HG03066 (cell line): ENCODE measurements at regions not wholly inside any gene's neighbourhood (a gene's known extent, or its start where the extent isn't known, plus 50 kb on each side); places are given as distances from the start of the nearest gene placed in this dataset.
"Not testable (repeated sequence)": the region's sequence is repeated elsewhere in the genome, so short reads cannot be mapped to it uniquely, and the experiment has no call there.

Experiments
- ATAC-seq: cut with Tn5 transposase; IDR thresholded peaks from one replicate; pipeline ENCODE4 v1.9.1; 2021; ENCODE audit warnings: low read depth; ENCODE audit not compliant: unreplicated experiment

DNA sequence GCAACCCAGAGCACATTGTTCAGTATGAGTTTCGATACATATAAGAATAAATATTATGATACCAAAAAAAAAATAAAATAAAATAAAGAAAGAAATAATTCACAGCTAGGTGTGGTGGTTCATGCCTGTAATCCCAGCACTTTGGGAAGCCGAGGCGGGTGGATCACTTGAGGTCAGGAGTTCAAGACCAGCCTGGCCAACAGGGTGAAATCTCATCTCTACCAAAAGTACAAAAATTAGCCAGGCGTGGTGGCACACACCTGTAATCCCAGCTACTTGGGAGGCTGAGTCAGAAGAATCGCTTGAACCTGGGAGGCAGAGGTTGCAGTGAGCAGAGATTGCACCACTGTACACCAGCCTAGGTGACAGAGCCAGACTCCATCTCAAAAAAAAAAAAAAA lies 258.9 kb downstream of the MYCN start:
- ATAC-seq = not testable (repeated sequence)

DNA sequence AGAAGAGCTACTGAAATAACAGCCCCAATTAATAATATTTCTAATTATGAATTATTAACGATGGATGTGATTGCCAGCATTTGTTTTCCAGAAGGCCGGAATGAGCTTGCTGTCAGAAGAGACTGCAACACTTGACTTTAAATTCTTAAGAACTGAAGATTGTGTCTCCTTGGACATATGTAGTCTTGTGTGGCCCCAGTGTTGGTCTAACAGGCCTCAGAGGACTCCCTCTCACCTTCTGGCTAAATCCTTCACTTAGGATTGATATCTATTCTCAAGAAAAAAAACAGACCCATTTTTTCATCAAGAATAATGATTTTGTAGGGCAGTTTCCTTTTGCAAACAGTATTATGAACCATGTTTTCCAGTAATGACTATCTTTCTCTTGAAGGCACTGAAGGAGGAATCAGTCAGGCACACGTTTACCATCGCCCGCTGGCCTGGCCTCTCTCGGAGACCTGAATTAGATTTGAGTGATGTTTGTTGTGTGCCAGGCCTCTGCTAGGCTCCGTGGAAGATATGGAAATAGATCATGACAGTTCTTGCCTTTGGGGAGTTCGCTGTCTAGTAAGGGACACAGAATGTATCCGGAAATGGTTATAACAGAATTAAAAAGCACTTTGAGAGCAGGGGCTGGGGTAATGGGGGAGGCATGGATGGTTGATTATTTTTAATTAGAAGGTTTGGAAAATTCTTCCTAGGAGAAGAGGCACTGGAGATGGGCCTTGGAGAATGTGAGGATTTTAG lies 258.0 kb downstream of the MYCN start:
- no peak for ATAC-seq

DNA sequence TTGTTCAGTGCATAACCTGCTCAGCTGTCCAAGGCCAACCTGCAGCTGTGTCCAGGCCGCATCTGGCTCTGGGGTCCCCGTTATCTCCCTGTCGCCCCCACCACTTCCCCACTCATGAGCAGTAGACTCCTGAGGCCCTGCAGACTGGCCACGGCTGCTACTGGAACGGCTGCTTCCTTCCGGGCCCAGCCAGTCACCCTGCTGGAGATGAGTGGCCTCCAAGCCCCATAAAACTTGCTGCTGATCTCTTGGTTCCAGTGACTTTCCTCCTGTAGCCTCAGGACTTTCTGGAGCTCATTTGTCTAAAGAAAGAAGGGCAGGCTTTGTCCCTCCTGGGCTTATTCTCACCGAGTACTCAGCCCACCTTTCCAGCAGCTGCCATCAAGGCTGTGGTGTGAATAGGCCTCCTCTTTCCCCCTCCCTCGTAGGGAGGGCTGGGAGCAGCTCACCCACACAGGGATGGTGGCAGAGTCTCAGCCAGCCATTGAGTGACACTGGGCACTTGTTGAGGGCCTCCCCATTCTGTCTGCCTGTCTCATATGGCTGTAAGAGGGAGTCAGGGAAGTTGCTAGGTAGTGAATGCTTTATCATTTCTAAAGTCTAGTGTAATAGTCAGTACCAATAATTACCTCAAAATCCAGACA lies 257.3 kb downstream of the MYCN start:
- no peak for ATAC-seq

DNA sequence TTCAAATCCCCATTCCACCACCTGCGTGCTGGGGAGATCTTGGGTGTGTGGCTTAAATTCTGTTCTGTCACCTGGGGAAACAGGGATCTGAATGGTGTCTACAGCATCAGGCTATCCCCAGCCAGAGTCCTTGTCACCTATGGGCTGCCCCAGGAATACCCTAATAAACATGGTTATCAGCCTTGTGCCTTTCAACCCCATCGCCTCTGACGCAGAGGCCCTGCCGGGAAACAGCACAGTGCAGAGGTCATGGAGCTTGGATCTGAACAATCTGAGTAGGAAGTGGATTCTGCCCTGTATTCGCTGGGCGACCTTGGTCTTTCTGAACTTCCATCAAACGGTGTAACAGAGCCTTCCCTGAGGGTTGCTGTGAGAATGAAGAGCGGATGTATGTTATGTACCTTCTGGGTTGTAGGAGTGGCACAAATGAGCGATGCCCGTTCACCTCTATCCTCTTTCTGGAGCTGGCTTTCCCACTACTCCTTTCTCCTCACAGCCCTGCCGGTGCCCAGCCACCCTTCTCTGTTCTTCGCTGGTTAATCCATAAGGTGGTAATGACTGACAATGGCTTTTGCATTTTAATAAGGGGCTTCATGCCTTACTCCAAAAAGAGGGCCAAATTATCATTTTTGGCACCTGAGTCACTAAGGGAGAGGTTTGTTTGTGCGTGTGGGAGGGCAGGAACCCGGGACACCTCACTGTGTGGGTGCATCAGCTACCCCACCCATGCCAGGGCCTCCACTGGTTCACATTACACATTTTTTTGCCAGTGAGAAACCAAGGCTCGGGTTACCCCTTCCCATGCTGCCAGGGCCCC lies 256.5 kb downstream of the MYCN start:
- no peak for ATAC-seq

DNA sequence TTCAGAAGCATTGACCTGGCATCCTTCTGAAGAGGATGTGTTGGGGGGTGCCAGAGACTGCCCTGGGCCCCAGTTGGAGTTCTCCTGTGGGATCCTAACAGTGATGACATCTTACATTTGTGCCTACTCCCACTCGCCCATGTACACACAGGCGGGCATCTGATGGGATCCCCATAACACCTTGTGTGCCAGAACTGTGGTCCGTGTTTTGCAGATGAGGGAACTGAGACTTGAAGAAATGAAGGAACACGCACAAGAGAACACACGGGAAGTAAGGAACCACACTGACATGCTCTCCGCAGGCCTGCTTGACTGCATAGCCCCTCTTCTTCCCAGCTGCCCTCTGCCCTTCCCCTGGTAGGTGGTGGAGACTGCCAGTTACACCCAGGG lies 255.3 kb downstream of the MYCN start:
- no peak for ATAC-seq

DNA sequence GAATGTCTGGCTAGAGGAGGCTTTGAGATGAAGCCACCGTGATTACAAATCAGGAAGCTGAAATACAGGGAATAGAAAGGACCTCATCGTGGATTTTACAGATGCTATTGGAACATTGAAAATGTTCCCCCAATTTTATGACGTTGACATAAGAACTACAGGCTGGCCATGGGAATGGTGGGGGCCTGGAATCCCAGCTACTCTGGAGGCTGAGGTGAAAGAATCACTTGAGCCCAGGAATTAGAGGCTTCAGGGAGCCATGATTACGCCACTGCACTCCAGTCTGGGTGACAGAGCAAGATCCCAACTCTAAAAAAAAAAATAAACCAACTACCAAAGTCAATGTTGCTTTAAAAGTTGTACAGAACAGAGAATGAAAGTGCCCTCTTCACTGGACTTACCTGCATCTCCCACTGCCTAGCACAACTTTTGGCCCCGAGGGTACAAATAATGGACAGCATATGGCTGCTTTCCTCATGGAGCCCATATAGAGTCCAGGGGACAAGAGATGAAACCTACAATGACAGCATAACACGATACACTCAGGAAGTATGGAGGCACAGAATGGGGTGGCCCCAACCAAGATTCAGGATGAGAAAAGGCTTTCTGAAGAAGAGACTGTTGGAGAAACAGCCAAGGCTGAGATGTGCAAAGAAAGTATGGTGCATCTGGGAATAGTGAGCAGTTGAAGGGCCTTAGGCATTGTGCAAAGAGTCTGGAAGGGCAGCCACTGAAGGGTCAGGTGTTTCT lies 254.8 kb downstream of the MYCN start:
- ATAC-seq = no peak

DNA sequence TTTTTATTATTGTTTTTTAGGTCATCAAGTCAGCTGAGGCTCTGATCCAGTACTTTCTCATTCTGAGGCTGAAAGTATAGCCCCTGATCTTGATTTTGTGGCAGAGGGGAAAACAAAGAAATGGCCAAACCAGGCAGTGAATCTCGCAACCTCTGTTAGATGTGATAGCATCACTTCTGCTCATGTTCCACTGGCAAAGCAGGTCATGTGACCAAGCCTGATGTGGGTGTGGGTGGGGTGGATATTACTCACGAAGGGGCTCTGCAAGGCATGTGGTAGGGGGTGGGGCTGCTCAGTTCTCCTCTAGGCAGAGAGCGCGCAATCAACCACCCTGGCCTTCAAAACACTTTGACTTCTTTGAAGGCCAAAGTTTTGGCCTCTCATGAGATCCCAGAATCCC lies 254.2 kb downstream of the MYCN start:
- no peak for ATAC-seq

DNA sequence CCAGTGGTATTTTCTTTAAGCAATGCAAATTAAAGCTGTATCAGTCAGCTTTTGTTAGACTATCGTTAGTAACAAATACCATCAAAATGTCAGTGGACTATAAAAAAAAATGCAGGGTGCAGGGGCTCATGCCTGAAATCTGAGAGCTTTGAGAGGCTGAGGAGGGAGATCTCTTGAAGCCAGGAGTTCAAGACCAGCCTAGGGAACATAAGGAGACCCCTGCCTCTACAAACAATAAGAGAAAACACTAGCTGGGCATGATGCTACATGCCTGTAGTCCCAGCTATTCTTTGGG lies 253.7 kb downstream of the MYCN start:
- no peak for ATAC-seq

DNA sequence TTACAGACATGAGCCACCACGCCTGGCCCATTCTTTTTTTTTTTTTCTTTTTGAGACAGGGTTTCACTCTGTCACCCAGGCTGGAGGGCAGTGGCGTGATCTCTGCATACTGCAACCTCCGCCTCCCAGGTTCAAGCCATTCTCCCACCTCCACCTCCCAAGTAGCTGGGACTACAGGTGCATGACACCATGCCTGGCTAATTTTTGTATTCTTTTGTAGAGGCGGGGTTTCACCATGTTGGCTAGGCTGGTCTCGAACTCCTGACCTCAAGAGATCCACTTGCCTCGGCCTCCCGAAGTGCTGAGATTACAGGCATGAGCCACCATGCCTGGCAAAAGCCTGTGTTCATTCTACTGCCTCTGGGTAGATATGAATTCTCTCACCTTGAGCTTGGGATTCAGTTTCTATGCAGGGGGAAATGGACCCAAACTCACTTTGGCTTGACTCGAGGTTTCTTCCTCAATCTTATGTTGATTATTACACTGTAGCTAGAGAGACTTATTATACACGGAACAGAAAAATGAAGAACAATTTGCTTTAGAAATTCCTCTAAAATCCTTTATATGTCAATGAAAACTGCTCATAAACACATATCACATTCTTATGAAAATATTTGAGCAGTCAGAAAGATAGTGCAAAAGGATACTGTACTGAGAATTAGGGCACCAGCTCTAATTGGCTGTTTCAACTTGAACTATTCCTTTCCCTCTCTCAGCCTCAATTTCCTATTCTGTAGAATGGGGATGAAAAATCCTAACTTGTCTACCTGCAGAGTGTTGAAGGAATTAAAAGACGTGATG lies 252.3 kb downstream of the MYCN start:
- no peak for ATAC-seq

DNA sequence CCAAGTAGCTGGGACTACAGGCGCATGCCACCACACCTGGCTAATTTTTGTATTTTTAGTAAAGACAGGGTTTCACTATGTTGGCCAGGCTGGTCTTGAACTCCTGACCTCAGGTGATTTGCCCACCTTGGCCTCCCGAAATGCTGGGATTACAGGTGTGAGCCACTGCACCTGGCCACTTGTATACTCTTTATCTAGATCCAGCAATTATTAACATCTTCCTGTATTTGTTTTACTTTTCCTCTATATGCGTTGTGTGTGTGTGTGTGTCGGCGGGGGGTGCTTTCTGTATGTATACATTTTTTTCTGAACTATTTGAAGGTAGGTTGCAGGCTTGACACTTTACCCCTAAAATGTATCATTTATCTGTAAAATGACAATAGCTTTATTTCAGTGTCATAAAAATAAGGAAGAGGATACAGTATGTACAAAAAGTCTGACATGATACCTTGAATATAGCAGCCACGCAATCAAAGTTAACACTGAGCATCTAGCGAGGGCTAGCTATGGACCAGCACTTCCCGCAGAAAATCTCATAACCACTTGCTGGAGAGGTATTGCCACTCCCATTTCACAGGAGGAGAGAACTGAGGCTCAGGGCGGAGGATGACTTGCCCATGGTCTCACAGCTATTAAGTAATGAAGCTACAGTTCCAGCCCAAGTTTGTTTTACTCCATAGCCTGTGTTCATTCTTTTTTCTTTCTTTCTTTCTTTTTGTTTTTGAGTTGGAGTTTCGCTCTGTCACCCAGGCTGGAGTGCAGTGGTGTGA lies 251.3 kb downstream of the MYCN start:
- no peak for ATAC-seq

DNA sequence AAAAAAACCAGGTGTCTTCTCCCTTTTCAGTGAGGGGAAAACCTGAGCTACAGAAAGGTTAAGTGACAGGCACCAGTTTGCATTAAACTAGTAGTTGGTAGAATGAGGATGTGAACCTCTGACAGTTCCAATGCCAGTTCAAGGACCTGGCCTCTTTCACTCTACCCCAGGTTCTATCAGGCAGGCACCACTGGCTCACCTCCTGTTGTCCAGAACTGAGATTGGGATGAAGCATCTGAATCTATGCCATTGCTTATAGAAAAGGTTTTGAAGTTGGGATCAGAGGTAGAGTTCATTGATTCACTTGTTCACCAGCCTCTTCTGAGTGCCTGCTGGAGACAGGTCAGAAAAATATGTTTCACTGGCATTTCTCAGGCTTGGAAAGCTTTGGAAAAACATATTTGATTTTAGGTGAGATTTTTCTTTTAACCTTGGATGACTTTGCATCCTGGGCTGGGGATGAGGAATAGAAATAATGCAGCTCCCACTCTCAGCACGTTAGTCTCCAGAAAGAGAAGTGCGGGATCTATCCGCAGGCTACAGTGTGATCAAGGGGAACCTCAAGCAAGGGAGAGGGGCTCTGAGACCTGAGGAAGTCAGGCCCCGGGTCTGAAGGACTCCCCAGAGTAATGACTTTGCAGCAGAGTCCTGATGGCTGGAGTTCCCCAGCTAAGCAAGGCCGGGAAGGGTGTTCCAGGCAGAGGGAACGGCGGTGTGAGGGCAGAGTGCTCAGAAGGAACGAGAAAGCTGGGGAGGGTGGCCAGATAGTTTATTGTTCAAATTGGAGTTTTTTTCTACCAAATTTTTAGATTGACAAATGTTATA lies 250.3 kb downstream of the MYCN start:
- no peak for ATAC-seq

DNA sequence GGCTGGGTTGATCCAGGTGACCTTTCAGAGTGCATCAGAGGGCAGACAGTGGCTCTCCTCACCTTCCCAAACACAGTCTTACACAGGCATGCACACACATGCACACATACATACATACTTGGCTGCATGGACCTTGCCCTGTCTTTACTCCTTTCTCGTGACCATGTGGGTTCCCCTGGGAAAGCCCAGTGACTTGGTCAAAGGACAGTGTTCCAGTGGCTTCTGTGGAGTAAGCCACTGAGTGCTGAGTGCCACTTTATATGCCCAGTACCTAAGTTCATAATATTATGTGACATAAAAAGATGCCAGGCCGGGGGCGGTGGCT lies 249.4 kb downstream of the MYCN start:
- no peak for ATAC-seq

DNA sequence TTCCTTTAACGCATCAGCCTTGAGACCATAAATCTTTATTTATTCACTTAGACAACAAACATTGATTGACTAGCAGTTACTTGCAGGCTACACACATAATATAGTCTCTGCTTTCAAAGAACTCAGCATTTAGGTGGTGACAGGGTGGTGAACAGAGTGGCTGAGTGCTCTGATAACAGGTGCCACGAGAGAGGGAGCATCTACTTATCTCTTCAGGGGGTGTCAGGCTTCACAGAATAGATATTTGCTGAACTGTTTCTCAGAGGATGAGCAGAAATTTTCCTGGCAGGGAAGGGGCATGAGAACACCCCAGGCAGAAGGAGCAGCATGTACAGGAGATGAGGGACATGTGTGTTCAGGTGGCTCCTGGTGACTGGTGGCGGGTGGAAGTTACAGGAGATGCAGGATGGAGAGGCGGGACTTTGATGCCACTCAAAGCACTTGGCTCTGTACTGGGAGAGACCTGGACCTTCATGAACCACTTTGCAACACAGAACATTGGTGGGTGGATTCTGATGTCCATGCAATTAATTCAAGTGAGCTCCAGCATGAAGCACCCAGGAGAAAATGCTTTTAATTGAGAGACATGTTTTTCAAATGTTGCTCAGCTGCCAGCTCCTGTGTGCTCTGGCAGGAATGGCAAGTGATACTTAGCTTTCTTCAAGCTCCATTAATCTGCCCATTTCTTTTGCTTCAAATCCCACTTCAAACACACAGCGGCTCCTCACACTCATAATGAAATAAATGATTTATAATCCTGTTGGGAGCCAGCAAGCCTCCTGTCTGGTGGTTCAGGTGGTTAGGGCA lies 248.9 kb downstream of the MYCN start:
- no peak for ATAC-seq

DNA sequence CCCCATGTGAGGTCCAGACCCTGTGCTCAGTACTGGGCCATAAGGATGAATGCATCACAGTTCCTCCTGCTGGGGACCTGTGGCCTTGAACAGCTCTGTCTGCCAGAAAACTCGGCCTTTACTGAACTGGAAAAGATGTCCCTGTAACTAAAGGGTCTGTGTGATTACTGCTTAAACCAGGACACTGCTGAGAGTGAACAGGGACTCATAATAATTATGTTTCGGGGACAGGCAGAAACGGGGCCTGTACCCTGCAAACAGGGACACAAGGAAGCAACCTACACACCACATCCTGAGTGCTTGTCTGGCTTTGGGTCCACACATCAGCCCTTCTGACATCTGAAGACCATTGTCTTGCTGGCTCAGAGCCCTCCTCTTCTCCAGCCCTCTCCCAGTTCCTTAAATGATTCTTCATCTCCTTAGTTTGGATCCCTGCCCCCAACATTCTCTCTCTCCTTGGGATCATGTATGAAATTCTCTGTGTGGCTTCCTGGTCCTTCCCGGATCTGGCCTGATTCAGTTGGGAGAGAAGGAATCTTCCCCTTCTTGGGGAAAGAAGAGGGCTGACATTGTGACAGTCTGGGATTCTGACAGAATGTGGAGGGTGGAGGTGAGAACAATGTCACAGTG lies 248.0 kb downstream of the MYCN start:
- no peak for ATAC-seq

DNA sequence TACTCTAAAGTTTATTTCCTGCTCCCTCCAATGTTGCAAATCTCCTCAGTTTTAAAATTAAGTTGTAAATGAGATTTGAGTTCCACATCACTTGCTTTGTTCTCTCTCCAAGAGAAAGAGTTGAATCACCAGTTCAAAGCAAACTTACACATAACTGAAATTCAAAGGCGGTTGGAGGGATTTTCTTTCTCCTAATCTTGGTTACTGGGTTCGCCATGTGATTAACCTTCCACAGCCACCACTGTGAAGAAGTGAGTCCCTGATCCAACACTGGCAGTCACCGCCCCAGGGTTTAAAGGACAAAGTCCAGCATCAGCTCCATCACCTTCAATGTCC lies 247.1 kb downstream of the MYCN start:
- ATAC-seq = no peak

DNA sequence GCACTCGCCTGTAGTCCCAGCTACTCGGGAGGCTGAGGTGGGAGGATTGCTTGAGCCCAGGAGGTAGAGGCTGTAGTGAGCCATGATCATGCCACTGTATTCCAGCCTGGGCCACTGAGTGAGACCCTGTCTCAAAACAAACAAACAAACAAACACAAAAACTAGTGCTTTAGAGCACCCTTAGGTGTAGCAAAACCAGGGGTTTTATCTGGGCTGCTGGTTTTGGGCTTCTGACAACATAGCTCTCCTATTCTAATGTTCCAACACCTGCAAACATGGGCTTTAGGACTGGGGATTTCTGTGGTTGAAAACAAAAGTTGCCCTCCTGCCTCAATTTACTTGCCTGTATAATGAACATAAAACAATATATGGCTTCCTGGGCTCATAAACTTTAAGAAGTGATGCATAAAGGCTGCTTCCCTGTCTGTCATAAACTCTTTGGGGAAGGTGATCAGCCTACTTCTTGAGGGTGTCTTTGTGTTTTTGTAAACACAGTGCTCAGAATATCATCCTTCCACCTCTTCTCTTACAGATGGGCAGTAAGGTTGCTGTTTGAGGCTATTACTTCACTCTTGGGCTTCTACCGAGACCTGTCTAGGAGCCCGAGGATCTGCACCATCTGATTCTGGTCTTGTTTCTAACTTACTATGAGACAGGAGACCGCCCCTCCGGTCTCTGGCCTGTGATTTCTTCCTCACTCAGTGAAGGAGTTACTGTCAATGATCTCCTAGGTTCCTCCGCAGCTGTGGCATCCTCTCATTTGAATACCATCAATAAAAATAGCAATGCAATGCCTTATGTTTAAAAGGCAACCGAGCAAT lies 246.5 kb downstream of the MYCN start:
- no peak for ATAC-seq

DNA sequence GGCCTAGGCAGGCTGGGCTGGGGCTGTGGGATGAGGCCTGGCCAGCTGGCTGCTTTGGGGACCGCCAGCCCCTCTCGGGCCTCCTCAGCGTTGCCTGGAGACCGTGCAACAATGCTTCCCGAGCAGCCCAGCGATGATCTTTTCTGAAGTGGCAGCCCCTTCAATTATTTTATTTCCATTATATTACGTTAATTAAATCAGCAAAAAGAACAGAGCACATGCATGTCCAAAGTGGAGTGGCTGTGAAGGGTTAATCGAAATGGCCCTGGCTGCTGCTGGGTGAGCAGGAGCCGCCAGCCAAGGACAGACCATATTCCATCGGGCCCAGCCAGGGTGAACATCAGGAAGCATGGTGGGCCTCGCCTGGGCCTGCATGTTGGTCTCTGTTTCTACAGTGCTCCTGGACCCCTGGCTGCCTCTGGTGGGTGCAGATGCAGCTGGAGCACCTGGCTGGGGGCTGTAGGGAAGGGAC lies 245.5 kb downstream of the MYCN start:
- ATAC-seq = no peak
